H9 (cell line): ENCODE measurements at regions not wholly inside any gene's neighbourhood (a gene's known extent, or its start where the extent isn't known, plus 50 kb on each side); places are given as distances from the start of the nearest gene placed in this dataset.

Experiments used
- DNase-seq: peaks from one replicate; pipeline ENCODE4 v3.0.0-alpha.2; 2017
- H2AFZ ChIP-seq: one replicate; pipeline ENCODE4 v1.6.1; 2013; ENCODE audit warnings: mild to moderate bottlenecking, low read length, control low read depth, moderate library complexity
- H2AK5ac ChIP-seq: 2 replicates; pipeline ENCODE4 v1.6.1; 2013; ENCODE audit warnings: low read length, control low read depth, mixed read lengths; ENCODE audit not compliant: insufficient read length
- H2BK120ac ChIP-seq: one replicate; pipeline ENCODE4 v1.6.1; 2013; ENCODE audit warnings: low read depth, mild to moderate bottlenecking, low read length, control low read depth, inconsistent platforms; ENCODE audit not compliant: poor library complexity, severe bottlenecking
- H2BK12ac ChIP-seq: 2 replicates; pipeline ENCODE4 v1.6.1; 2013; ENCODE audit warnings: low read length, control low read depth, mixed read lengths, low read depth; ENCODE audit not compliant: insufficient read length
- H2BK15ac ChIP-seq: 2 replicates; pipeline ENCODE4 v1.6.1; 2013; ENCODE audit warnings: low read depth, low read length, control low read depth
- H2BK20ac ChIP-seq: one replicate; pipeline ENCODE4 v1.6.1; 2013; ENCODE audit warnings: low read depth, mild to moderate bottlenecking, low read length, control low read depth, inconsistent platforms; ENCODE audit not compliant: poor library complexity, severe bottlenecking
- H2BK5ac ChIP-seq: 2 replicates; pipeline ENCODE4 v1.6.1; 2013; ENCODE audit warnings: low read length, control low read depth, mixed read lengths; ENCODE audit not compliant: insufficient read length
- H3K14ac ChIP-seq: 2 replicates; pipeline ENCODE4 v1.6.1; 2013; ENCODE audit warnings: low read length, control low read depth; ENCODE audit not compliant: insufficient read depth
- H3K18ac ChIP-seq: 2 replicates; pipeline ENCODE4 v1.6.1; 2013; ENCODE audit warnings: low read depth, mild to moderate bottlenecking, mixed read lengths, low read length, control low read depth; ENCODE audit not compliant: insufficient read length
- H3K23ac ChIP-seq: 2 replicates; pipeline ENCODE4 v1.6.1; 2013; ENCODE audit warnings: low read length, control low read depth, mixed read lengths, low read depth; ENCODE audit not compliant: insufficient read length
- H3K23me2 ChIP-seq: 2 replicates; pipeline ENCODE4 v1.6.1; 2013; ENCODE audit warnings: low read depth, mild to moderate bottlenecking, mixed read lengths, low read length, control low read depth; ENCODE audit not compliant: insufficient read length, poor library complexity, severe bottlenecking
- H3K27ac ChIP-seq: 2 replicates; pipeline ENCODE4 v1.5.1; 2013; ENCODE audit warnings: low read length, control low read depth, mixed read lengths, low read depth; ENCODE audit not compliant: insufficient read length
- H3K27me3 ChIP-seq: 2 replicates; pipeline ENCODE4 v1.6.1; 2013; ENCODE audit warnings: low read length, control low read depth, inconsistent platforms; ENCODE audit not compliant: insufficient read depth
- H3K4ac ChIP-seq: 2 replicates; pipeline ENCODE4 v1.6.1; 2013; ENCODE audit warnings: low read depth, mild to moderate bottlenecking, control low read depth, inconsistent platforms, low read length, moderate library complexity
- H3K4me1 ChIP-seq: 2 replicates; pipeline ENCODE4 v1.6.1; 2013; ENCODE audit warnings: low read length, control low read depth, inconsistent platforms; ENCODE audit not compliant: insufficient read depth
- H3K4me2 ChIP-seq: 2 replicates; pipeline ENCODE4 v1.6.1; 2013; ENCODE audit warnings: low read length, control low read depth, mixed read lengths; ENCODE audit not compliant: insufficient read length, insufficient read depth
- H3K56ac ChIP-seq: 2 replicates; pipeline ENCODE4 v1.6.1; 2013; ENCODE audit warnings: low read depth, mild to moderate bottlenecking, mixed read lengths, low read length, control low read depth; ENCODE audit not compliant: insufficient read length
- H3K79me1 ChIP-seq: 2 replicates; pipeline ENCODE4 v1.6.1; 2013; ENCODE audit warnings: low read depth, mild to moderate bottlenecking, moderate library complexity, low read length, control low read depth, inconsistent platforms; ENCODE audit not compliant: insufficient read depth, poor library complexity, severe bottlenecking
- H3K79me2 ChIP-seq: 2 replicates; pipeline ENCODE4 v1.6.1; 2013; ENCODE audit warnings: low read length, control low read depth, inconsistent platforms; ENCODE audit not compliant: insufficient read depth
- H3K9ac ChIP-seq: 2 replicates; pipeline ENCODE4 v1.6.1; 2013; ENCODE audit warnings: low read length, control low read depth, mixed read lengths; ENCODE audit not compliant: insufficient read length; ENCODE audit errors: extremely low read depth
- H3K9me3 ChIP-seq: one replicate; pipeline ENCODE4 v1.6.1; 2013; ENCODE audit warnings: low read depth, low read length, inconsistent platforms; ENCODE audit not compliant: control insufficient read depth
- H3T11ph ChIP-seq: one replicate; pipeline ENCODE4 v1.6.1; 2013; ENCODE audit warnings: mild to moderate bottlenecking, low read length, control low read depth, inconsistent platforms
- H4K20me1 ChIP-seq: one replicate; pipeline ENCODE4 v1.6.1; 2013; ENCODE audit not compliant: control insufficient read depth, insufficient read length, insufficient read depth
- H4K5ac ChIP-seq: 2 replicates; pipeline ENCODE4 v1.6.1; 2013; ENCODE audit warnings: low read depth, mild to moderate bottlenecking, mixed read lengths, low read length, control low read depth; ENCODE audit not compliant: insufficient read length
- H4K8ac ChIP-seq: replicated peaks from 2 replicates; pipeline ENCODE4 v1.6.1; 2013; ENCODE audit warnings: low read length, control low read depth, mixed read lengths, low read depth; ENCODE audit not compliant: insufficient read length
- H4K91ac ChIP-seq: 2 replicates; pipeline ENCODE4 v1.6.1; 2013; ENCODE audit warnings: low read depth, mild to moderate bottlenecking, moderate library complexity, mixed read lengths, low read length, control low read depth; ENCODE audit not compliant: insufficient read length
- H3K27ac Mint-ChIP-seq, 3 experiments: 2 replicates in 2 of 3; 3 replicates in 1 of 3; pipeline ENCODE4 v1.8.0; 2020 to 2021; ENCODE audit warnings: mixed read lengths in 3 of 3, mild to moderate bottlenecking in 1 of 3, moderate library complexity in 1 of 3
- H3K27me3 Mint-ChIP-seq: 2 replicates; pipeline ENCODE4 v1.8.0; 2021; ENCODE audit warnings: low read depth, mild to moderate bottlenecking, moderate library complexity, mixed read lengths
- H3K36me3 Mint-ChIP-seq, 3 experiments: 2 replicates in 2 of 3; 3 replicates in 1 of 3; pipeline ENCODE4 v1.8.0; 2020 to 2021; ENCODE audit warnings: low read depth in 3 of 3, mixed read lengths in 3 of 3; ENCODE audit not compliant: insufficient read depth in 1 of 3
- H3K4me1 Mint-ChIP-seq, 2 experiments: 2 replicates each; pipeline ENCODE4 v1.8.0; 2020; ENCODE audit warnings: mixed read lengths in 2 of 2
- H3K4me3 Mint-ChIP-seq, 2 experiments: 2 replicates in 1 of 2; 3 replicates in 1 of 2; pipeline ENCODE4 v1.8.0; 2020 to 2021; ENCODE audit warnings: mild to moderate bottlenecking in 2 of 2, mixed read lengths in 2 of 2, moderate library complexity in 1 of 2
- H3K9me3 Mint-ChIP-seq, 2 experiments: 2 replicates in 1 of 2; 3 replicates in 1 of 2; pipeline ENCODE4 v1.8.0; 2020; ENCODE audit warnings: mild to moderate bottlenecking in 2 of 2, mixed read lengths in 2 of 2, moderate library complexity in 1 of 2
- WGBS: extraction: QIAGEN DNeasy Blood & Tissue Kit; methylation state at CpG from one replicate; pipeline ENCODE4 v1.1.7; 2013; ENCODE audit warnings: missing lambda C conversion rate, low lambda C conversion rate, mixed read lengths; ENCODE audit not compliant: insufficient read length; ENCODE audit errors: extremely low coverage; 5-methylcytosine and 5-hydroxymethylcytosine counted together
- TF ChIP-seq, protein P1 (sequence below): fragments of 200-600 bp; sonication (generic); conservative IDR thresholded peaks from 3 replicates; pipeline ENCODE4 v1.8.0; 2021; ENCODE audit warnings: antibody characterized with exemption, mild to moderate bottlenecking

DNA sequence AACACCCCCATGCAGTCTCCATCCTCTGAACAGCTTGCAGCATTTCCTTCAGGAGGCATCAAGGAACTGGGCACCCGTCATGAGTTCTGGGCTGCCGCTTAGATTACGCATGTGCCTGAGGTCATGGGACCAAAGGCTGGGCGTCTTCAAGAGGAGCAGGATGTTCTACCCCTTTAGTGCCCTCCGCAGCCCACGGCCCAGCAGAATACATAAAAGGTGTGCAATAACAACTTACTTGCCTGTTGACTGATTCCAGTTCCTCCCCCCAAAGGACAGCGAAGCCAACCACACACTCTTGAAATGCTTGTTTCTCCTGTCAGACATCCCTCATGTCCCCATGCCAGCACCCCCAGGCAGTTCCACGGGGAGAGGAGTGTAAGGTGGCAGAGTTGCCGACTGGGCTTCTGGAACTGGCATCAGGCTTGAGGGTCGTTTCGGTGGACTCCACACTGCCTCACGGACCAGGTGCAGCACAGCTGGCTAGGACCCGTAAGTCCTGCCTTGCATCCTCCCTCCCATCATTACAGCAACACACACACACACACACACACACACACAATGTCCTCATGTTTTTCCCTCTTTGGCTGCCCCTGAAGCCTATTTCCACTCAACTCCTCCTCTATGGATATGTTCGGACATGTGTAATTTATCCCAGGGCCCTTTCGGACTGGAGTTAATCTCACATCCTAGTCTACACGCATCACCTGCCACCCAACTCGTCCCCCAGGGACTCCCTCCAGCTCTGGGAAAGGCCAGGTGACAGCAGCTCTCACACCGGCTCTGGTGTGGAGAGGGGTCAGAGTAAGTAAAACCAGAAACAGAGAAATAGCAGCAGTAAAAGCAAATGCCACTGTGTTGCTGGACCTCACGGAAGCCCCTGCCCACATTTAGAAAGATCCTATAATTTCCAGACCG lies 200.7 kb downstream of the BCL11A start:
- H4K91ac ChIP-seq = no peak overlapping the region
- H3K79me2 ChIP-seq = no peaks in the 10 kb centered on the region
- H4K8ac ChIP-seq = no peak overlapping the region
- no peak overlapping the region for H3K4ac ChIP-seq
- no peak overlapping the region for H3T11ph ChIP-seq
- H3K4me3 Mint-ChIP-seq = no peak overlapping the region
- H3K4me2 ChIP-seq = no peak overlapping the region
- H3K14ac ChIP-seq = no peak overlapping the region
- no peak overlapping the region for H2BK12ac ChIP-seq
- H3K9me3 ChIP-seq = no peaks in the 10 kb centered on the region
- no peak overlapping the region for H2AFZ ChIP-seq
- H3K4me1 ChIP-seq = peaks cover 2% of the 10 kb centered on the region; the same call in 1 of the 2 replicates
- no peaks in the 10 kb centered on the region for H3K36me3 Mint-ChIP-seq
- H3K79me1 ChIP-seq = no peaks in the 10 kb centered on the region
- peak overlapping the region in 1 of 3 experiments; percentile 29; a peak in 2 of 7 replicates for H3K27ac Mint-ChIP-seq
- H2BK20ac ChIP-seq = no peak overlapping the region
- no peaks in the 10 kb centered on the region for H3K27me3 ChIP-seq
- H2BK15ac ChIP-seq = no peak overlapping the region
- no peaks in the 10 kb centered on the region for H4K20me1 ChIP-seq
- no peak overlapping the region for H4K5ac ChIP-seq
- H2AK5ac ChIP-seq = no peak overlapping the region
- H2BK5ac ChIP-seq = no peak overlapping the region
- H3K27me3 Mint-ChIP-seq = peaks cover 6% of the 10 kb centered on the region
- H3K4me1 Mint-ChIP-seq = peaks cover 19 to 22% of the 10 kb centered on the region in 2 experiments
- DNase-seq = no peak
- no peaks in the 10 kb centered on the region for H3K9me3 Mint-ChIP-seq
- TF ChIP-seq, protein P1, sequence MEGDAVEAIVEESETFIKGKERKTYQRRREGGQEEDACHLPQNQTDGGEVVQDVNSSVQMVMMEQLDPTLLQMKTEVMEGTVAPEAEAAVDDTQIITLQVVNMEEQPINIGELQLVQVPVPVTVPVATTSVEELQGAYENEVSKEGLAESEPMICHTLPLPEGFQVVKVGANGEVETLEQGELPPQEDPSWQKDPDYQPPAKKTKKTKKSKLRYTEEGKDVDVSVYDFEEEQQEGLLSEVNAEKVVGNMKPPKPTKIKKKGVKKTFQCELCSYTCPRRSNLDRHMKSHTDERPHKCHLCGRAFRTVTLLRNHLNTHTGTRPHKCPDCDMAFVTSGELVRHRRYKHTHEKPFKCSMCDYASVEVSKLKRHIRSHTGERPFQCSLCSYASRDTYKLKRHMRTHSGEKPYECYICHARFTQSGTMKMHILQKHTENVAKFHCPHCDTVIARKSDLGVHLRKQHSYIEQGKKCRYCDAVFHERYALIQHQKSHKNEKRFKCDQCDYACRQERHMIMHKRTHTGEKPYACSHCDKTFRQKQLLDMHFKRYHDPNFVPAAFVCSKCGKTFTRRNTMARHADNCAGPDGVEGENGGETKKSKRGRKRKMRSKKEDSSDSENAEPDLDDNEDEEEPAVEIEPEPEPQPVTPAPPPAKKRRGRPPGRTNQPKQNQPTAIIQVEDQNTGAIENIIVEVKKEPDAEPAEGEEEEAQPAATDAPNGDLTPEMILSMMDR = no peak
- H3K23me2 ChIP-seq = no peaks in the 10 kb centered on the region
- no peak overlapping the region for H2BK120ac ChIP-seq
- WGBS = no CpG with 5 or more reads among the region's 20 CpGs
- no peak overlapping the region for H3K9ac ChIP-seq
- H3K56ac ChIP-seq = no peak overlapping the region
- no peak overlapping the region for H3K18ac ChIP-seq
- no peak overlapping the region for H3K27ac ChIP-seq
- no peak overlapping the region for H3K23ac ChIP-seq
